H4 (cell line): ENCODE measurements at regions not wholly inside any gene's neighbourhood (a gene's known extent, or its start where the extent isn't known, plus 50 kb on each side); places are given as distances from the start of the nearest gene placed in this dataset.
"Not testable (repeated sequence)": the region's sequence is repeated elsewhere in the genome, so short reads cannot be mapped to it uniquely, and the experiment has no call there.

Source experiments
- DNase-seq: peaks from one replicate; pipeline ENCODE4 v3.0.0-alpha.2; 2015; ENCODE audit warnings: low spot score

- DNase-seq: not testable (repeated sequence)
These were observed 52.6 kb upstream of the KIF26B start for GRCh38 chr1:245102149-245102548.

DNA sequence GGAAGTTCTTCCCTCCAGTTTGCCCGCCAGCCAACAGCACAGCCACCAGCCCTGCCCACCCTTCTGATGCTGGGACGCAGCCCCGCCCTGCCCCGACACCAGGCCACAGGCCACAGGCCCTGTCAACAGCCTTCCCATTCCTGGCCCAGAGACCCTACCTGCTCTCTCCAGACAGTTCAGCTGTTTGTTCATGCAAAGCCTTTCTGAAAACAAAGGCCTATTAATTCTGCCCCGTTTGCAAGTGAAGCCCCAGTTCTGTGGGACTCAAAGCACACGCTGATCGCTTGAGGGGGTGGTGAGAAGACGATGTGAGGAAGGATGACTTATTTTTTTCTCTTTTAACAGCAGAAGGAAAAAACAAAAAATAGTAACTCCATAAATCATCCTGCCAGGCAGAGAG lies 55.4 kb upstream of the KIF26B start:
- no peak for DNase-seq

DNA sequence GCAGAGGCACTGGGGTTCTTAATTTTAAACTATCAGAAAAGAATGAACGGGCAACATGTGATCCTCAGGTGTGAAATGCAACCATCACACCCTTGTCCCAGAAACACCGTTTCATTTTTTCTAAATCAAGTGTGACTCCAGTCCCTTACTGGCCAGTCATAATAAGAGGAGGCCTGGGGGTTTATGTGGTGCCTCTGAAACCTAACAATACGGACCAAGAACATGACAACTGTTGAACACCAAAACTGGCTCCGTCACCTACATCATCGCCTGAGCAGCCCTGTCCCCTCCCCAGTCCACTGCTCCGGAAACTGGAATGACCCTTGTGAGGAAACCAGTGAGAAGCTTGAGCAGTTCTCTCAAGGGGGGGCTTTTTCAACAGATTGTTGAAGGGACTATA lies 55.9 kb upstream of the KIF26B start:
- DNase-seq: no peak

DNA sequence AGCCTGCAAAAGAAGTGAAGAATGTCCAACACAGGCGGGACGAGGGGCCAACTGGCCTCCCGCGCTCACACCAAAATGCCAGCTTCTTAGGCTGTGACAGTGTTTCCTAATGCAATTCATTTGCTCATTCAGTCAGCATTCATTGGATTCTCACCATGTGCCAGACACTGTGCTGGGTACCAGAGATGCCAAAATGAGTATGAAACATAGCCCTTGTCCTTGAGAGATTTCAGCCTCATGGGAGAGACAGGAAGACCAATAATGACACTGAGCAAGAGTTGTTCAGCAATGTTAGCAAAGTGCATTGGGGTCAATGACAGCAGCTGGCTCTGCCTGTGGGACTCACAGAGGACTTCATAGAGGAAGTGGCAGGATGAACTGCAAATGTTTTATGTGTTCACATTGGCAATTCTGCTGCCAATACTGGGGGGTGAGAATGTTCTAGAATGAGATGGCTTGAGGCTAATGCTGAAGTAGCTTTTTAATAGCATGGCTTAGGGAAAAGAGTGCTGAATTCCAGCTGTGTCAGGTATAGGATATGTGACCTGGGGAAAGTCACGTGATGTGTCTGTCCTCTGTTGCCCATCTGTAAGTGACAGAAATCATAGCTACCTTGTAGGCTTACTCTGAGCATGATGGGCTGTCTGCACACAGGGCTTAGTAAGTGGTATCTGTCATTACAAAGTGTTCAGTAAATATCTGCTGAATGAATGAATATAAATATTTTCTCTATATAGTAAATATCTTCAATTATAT lies 58.3 kb upstream of the KIF26B start:
- DNase-seq: no peak

DNA sequence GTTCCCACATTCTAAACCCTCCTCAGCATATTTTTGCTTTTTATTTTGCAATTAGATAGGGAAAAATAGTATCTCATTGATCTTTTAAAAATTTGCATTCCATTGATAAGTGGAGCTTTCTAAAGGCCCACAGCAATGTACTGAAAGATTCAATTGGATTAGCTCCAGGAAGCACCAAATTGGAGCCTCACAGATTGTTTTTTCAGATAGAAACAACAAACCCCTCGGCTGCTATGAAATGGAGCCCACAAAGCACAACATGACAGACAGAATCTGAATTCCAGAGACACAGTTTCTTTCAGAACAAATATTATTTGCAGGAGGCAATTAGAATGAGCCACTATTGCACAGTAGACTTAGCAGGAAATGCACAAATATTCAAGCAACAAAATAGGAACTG lies 58.9 kb upstream of the KIF26B start:
- DNase-seq: no peak

DNA sequence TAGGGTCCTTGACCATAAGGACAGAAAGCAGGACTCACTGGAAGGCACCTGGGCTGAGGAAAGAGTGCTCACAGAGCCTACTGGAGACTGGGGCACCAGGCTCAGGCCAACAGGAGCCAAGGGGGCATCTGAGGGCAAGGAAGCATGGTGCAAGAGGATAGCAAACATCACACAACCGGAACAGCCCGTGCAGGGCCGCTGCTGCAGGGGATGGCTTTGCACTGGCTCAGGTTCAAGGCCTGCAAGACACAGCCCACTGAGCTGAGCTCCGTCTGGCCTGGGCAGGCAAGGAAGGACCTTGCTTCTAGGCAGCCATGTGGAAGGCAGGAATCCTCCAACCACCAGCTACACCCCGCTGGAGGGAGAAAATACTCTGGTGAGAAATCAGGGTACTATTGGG lies 59.8 kb upstream of the KIF26B start:
- no peak for DNase-seq

GRCh38 chr1:245094092-245094491 lies 60.7 kb upstream of the KIF26B start:
- no peak for DNase-seq

DNA sequence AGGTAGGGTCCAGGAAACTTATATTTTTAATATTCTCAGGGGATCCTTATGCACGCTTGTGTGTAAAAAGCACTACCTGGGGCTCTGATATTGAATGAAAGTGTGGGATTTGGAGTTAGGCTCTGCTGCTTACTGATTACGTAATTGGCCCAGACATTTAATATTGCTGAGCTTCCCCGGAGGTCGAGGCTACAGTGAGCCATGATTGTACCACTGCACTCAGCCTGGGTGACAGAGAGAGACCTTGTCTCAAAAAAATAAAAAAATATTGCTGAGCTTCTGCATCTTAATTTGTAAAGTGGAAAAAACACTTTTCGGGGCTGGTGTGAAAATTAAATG lies 62.2 kb upstream of the KIF26B start:
- DNase-seq: no peak

DNA sequence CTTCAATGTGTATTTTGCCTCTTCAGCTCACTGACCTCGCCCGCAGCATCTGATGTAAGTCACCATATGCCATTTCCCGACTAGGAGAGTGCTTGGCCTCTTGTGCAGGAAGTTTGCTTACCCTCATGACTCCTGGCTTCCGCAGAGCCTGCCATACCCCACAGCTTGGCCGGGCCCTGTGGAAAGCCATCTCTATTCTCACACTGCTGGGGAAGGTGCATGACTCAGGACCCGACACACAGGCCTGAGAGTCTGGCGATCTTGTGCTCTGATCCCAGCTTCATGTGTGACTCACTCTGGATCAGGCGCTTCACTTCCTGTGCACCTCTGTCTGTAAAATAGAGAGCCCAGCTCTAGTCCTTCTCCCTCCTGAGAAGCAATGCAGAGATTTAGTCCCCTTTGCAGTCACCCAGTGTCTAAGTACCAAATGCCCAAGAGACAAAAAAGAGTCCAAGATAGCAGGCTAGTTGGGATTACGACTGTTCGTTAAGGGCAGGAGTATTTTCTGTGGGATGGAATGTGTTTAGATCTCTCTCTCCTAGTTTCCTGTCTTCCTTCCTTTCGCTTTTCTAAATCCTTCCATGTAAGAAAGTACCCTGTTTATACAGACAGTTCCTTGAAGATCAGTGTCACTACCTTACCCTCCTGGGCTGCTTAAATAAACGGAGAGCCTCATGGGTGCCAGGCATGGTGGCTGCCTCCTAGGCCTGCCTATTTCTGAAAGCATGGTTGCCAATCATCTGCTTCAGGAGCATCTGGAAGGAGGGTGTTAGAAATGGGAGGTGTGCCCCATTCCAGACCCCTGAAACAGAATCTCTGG lies 62.8 kb upstream of the KIF26B start:
- DNase-seq: peak; percentile 90

DNA sequence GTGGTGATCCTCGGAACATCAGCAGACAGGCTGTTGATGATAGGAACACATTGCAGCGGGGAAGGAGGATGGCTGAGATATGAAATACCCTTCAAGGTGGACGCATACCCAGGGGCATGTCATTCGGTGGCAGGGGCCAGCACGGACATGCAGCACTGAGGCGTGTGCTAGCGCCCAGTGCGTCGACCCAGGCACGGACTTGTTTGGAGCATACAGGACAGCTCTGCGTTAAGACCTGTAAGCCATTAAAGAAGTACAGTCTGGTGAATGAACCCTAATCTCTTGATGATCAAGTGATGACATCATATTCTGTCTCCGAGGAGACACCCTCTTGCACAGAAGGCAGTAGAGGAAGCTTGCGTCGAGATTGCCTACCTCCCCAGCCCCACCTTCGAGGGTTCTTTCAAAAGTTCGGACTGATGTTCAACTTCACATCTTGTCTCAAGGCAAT lies 63.6 kb upstream of the KIF26B start:
- DNase-seq: no peak

DNA sequence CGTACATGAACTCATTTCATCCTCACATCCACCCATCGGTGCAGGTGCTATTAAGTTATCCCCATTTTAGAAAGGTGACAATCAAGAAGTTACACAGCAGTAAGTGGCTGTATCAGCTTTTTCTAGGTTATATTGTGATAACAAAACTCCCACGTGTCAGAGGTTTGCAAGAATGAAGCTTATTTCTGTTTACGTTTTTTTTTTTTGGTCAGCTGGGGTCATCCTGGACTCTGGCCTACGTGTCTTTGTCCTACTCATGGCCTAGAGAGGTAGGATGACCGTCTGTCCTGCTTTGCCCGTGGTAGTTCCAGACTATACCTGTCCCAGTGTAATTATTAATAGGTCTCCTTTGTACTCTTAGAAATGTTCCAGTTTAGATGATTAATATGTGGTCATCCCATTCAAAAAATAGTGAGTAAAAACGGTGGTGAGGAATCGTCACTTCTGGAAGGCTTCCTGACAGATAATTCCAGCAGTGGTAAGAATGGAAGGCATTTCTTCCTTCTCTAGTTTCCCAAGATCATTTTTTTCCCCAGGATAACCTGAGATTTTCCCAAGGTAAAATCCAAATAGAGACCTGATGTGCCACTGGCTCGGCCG lies 64.2 kb upstream of the KIF26B start:
- no peak for DNase-seq

- DNase-seq: no peak
These were observed 67.1 kb upstream of the KIF26B start for GRCh38 chr1:245087723-245088122.

DNA sequence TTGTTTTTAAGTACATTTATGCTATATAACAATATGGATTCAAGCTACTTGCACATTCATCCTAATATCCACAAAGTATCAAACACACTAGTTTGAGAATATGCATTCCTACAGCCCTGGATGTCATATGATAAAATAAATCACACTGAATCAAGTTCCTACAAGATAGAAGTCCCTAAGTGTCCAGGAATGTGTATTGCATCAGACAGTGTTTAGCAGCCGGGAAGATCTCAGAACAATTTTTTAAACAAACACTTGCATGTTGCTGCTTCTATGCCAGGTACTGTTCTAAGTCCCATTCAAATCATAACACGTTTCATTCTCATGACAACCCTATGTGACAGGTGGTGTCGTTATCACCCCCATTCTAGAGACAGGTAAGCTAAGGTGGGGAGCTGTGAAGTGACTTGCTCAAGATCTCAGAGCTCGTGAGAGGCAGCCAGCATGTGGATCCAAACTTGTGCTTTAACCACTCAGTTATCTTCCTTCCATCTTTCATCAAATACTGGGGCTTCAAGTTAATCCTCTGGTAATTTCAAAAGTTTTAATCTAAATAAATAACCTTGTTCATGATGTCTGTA lies 68.3 kb upstream of the KIF26B start:
- no peak for DNase-seq

- DNase-seq: peak; percentile 88
These were observed 69.2 kb upstream of the KIF26B start for GRCh38 chr1:245085508-245086095.

- DNase-seq: no peak
These were observed 70.2 kb upstream of the KIF26B start for GRCh38 chr1:245084551-245084950.

DNA sequence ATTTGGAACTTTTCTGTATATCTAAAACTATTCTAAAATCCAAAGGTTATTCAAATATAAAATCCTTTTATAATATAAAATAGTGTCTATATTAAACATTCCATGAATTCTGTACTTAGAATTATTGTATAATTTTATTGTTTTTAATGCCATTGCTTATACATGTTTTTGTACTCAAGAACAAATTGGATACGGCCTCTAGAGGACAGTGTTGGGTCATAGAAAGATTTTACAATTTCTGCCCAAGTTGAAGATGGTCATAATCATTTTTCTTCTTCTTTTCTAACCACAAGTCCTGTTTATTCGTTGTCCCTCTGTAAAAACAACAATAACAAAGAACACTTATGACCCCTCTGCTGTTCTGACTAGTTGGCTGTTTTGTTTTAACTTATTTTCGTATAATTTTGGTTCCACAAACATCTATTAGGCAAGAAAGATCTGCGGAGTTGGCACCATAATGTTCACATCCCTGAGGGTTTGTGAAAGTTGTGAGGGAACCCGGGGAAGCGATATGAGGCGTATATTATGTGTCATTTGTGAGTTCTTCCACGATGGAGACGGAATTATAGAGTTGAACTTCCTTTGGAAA lies 75.7 kb upstream of the KIF26B start:
- DNase-seq: peak; percentile 31

- no peak for DNase-seq
These were observed 79.9 kb upstream of the KIF26B start for GRCh38 chr1:245074898-245075297.

GRCh38 chr1:245074232-245074747 lies 80.5 kb upstream of the KIF26B start:
- DNase-seq: no peak

GRCh38 chr1:245070836-245071615 lies 83.8 kb upstream of the KIF26B start:
- DNase-seq: no peak

DNA sequence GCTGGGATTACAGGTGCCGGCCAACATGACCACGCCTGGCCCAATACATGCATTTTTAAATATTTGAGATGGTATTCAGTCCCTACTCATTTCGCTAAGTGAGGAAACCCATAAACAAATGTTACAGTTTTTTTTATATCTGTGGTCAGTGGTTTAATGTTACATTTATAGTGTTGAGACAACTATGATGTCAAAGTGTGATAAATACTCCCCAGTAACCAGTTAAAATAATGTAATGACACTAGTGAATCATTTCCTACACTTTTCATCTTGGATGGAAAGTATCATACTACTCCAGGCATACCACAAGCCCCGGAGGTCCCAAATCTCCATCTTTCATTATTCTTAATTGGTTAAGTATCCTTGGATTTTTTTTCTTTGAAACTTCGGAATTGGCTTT lies 87.5 kb upstream of the KIF26B start:
- no peak for DNase-seq
